Gastrocnemius medialis (tissue), 4 donors: ENCODE measurements at regions not wholly inside any gene's neighbourhood (a gene's known extent, or its start where the extent isn't known, plus 50 kb on each side); places are given as distances from the start of the nearest gene placed in this dataset.

ENCODE experiments used
- CTCF ChIP-seq, 5 experiments: fragments of 450-650 bp in 3 of 5; fragments of 200-600 bp in 2 of 5; sonication (generic) in 2 of 5; IDR thresholded peaks in 4 of 5; conservative IDR thresholded peaks in 1 of 5; 1 replicate in 4 of 5; 2 replicates in 1 of 5; pipeline ENCODE4 v1.5.1; 2016 to 2019; ENCODE audit warnings: antibody characterized with exemption in 5 of 5, mild to moderate bottlenecking in 3 of 5, moderate library complexity in 3 of 5
- POLR2A ChIP-seq, 2 donors: fragments of 450-650 bp; IDR thresholded peaks; one replicate each; pipeline ENCODE4 v1.6.1; 2017; ENCODE audit warnings: antibody characterized with exemption in 2 of 2, mild to moderate bottlenecking in 2 of 2, moderate library complexity in 2 of 2

GRCh38 chr13:103625194-103625593 lies 559.0 kb upstream of the SLC10A2 start:
- TF ChIP-seq CTCF (IDR thresholded peaks at IDR 0.05 in 4 of 5, conservative IDR thresholded peaks at IDR 0.05 in 1 of 5) = no peak
- no peak for TF ChIP-seq POLR2A (IDR thresholded peaks at IDR 0.05)
